ENCODE measurements at regions not wholly inside any gene's neighbourhood (a gene's known extent, or its start where the extent isn't known, plus 50 kb on each side); places are given as distances from the start of the nearest gene placed in this dataset.

DNA sequence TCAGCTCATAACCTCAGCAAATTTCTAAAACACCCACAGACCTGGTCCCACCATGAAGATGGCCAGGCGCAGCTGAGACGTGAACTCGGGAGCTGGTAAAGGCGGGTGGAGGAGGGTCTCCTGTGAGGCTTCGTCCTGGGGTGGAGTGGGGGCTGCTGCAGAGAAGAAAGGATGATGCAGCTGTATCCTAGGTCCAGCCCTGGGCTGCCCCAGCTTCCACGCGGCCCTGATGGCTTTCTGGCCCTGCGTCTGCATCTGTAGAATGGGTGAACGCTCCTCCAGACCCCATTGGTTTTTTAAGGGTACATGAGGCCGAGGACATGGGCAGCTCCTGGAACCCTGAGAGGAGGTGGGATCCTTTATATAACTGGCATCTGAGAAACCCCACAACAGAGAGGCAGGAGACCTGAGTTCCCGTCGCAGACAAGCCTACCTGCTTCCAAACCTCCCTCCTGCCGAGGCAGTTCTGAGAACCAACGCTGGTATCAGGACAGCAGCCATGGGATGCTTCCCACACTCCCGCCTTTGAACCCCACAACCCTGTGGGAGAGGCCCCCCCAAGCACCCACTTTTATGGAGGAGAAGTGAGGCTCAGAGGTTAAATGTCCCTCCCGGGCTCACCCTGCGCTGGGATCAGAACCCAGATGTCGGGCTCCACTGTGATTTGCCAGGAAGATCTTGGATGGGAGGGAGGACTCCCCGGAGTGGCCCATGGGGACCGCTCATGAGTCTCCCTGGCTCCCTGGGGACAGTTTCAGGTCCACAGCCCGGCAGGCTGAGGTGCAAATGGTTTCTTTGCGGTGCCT, 55.2 kb upstream of the FGF3 start:
- TF ChIP-seq POLR2A (IDR thresholded peaks at IDR 0.05) = no peak
- TF ChIP-seq CTCF (IDR thresholded peaks at IDR 0.05 in 8 of 11, conservative IDR thresholded peaks at IDR 0.05 in 3 of 11) = no peak
- no peak for TF ChIP-seq POLR2AphosphoS5 (IDR thresholded peaks at IDR 0.05)

Data from spleen (tissue), 7 donors.